GM13977 (cell line): ENCODE measurements at regions not wholly inside any gene's neighbourhood (a gene's known extent, or its start where the extent isn't known, plus 50 kb on each side); places are given as distances from the start of the nearest gene placed in this dataset.
"Not testable (repeated sequence)": the region's sequence is repeated elsewhere in the genome, so short reads cannot be mapped to it uniquely, and the experiment has no call there.

Experiments used
- DNase-seq: peaks from one replicate; pipeline ENCODE4 v3.0.0; 2012; ENCODE audit warnings: low spot score
- in situ Hi-C: fragments of 300-500 bp; cut with MboI; formaldehyde crosslinking; loops from one replicate; pipeline ENCODE4 v1.12.0; 2022; ENCODE audit warnings: low sequenced_read_pairs, low pct_unique_long_range_greater_than_20kb, mixed read lengths, inconsistent platforms; ENCODE audit not compliant: unreplicated experiment
- TF ChIP-seq, protein P1 (sequence below): IDR thresholded peaks from 2 replicates; pipeline ENCODE4 v1.5.1; 2012; ENCODE audit warnings: mild to moderate bottlenecking, control low read depth; ENCODE audit not compliant: insufficient read depth; ENCODE audit errors: extremely low read depth, missing control alignments

GRCh38 chr7:68720697-68721096 is 877.6 kb upstream of the AUTS2 start:
- in situ Hi-C loops = no loop called here
- no peak for DNase-seq
- TF ChIP-seq, protein P1, sequence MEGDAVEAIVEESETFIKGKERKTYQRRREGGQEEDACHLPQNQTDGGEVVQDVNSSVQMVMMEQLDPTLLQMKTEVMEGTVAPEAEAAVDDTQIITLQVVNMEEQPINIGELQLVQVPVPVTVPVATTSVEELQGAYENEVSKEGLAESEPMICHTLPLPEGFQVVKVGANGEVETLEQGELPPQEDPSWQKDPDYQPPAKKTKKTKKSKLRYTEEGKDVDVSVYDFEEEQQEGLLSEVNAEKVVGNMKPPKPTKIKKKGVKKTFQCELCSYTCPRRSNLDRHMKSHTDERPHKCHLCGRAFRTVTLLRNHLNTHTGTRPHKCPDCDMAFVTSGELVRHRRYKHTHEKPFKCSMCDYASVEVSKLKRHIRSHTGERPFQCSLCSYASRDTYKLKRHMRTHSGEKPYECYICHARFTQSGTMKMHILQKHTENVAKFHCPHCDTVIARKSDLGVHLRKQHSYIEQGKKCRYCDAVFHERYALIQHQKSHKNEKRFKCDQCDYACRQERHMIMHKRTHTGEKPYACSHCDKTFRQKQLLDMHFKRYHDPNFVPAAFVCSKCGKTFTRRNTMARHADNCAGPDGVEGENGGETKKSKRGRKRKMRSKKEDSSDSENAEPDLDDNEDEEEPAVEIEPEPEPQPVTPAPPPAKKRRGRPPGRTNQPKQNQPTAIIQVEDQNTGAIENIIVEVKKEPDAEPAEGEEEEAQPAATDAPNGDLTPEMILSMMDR = no peak

DNA sequence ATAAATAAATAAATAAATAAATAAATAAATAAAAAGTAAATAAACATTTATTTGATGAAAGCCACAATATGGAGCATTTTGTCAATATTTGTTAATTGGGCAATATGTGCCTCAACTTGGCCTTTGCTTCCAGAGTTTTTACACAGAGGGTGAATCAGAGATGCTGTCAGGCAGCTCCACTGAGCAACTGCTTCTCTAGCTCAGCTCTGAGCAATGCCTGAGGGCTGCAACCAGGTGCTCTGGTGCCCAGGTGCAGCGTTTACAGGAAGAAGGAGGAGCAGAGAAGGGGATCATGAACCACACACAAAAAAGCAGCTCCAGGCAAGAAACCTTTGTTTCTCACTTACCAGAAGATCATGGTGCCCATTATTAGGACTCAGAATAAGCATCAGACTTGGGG is 876.2 kb upstream of the AUTS2 start:
- in situ Hi-C loops = no loop called here
- DNase-seq = no peak
- TF ChIP-seq, protein P1 = no peak

DNA sequence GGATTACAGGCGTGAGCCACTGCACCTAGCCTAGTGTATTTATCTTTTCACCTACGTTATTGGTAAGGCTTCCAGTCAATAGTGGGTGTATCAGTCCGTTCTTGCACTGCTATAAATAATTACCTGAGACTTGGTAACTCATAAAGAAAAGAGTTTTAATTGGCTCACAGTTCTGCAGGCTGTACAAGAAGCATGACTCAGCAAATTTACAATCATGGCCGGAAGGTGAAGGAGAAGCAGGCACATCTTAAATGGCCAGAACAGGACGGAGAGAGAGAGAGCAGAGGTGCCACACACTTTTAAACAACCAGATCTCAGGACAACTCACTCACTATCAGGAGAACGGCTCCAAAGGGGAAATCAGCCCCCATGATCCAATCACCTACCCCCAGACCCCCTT is 873.3 kb upstream of the AUTS2 start:
- in situ Hi-C loops = no loop called here
- no peak for DNase-seq
- TF ChIP-seq, protein P1 = no peak

- in situ Hi-C loops = no loop called here
- TF ChIP-seq, protein P1 = no peak
- no peak for DNase-seq
These were observed 872.2 kb upstream of the AUTS2 start for GRCh38 chr7:68725843-68726785.

DNA sequence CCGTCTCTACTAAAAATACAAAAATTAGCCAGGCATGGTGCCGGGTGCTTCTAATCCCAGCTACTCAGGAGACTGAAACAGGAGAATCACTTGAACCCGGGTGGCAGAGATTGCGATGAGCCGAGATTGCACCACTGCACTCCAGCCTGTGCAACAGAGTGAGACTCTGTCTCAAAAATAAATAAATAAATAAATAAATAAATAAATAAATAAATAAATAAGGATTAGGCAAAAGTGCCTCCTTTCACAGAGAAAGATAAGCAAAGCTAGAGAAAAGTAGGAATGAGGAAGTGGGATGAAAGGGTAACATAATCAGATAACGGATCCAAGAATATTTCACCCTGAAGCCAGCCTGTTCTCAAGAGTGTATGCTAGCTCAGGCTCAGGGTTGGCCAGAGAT is 869.6 kb upstream of the AUTS2 start:
- in situ Hi-C loops, DNase-seq: not testable (repeated sequence)

GRCh38 chr7:68729371-68729770 is 868.9 kb upstream of the AUTS2 start:
- DNase-seq = no peak
- in situ Hi-C loops = no loop called here
- TF ChIP-seq, protein P1 = no peak

DNA sequence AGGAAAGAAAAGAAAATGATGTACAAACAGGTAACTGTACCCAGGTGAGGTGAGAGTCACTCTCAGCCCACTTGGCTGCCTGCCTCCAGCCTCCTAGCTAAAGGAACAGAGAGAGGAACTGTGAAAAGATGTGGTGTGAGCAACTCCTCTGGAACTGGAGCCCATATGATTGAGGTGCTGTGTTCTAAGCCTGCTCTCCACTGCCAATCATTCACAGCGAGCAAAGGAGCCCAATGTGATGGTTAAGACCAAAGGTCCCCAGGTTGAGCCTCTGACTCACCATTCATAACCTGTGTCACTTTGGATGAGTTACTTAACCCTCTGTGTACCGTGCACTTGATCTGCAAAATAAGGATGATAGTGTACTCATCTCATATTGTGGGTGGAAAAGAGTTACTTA is 868.1 kb upstream of the AUTS2 start:
- in situ Hi-C loops = no loop called here
- no peak for DNase-seq
- TF ChIP-seq, protein P1 = no peak
